Frontal cortex (tissue), 3 donors: ENCODE measurements at regions not wholly inside any gene's neighbourhood (a gene's known extent, or its start where the extent isn't known, plus 50 kb on each side); places are given as distances from the start of the nearest gene placed in this dataset.

Experiments used
- DNase-seq, 2 donors: peaks; one replicate each; pipeline ENCODE4 v3.0.0; 2012; ENCODE audit warnings: low spot score in 2 of 2
- FAIRE-seq: peaks from 2 replicates; lab custom pipeline; 2012; peaks lifted over from hg19 to GRCh38; lab: Jason Lieb, UNC
- donor health status: control.
- donor health status: control.
- donor health status: control.

- DNase-seq = no peak
- FAIRE-seq = no peak
Observed at GRCh38 chr1:50257029-50257428, 148.3 kb downstream of the ELAVL4 start.
